SK-N-MC (cell line): ENCODE measurements at regions not wholly inside any gene's neighbourhood (a gene's known extent, or its start where the extent isn't known, plus 50 kb on each side); places are given as distances from the start of the nearest gene placed in this dataset.

Source experiments
- EZH2 ChIP-seq: fragments of 200-600 bp; sonication (generic); IDR thresholded peaks from one replicate; pipeline ENCODE4 v1.6.1; 2017; ENCODE audit warnings: antibody characterized with exemption
- POLR2AphosphoS5 ChIP-seq: IDR thresholded peaks from 2 replicates; pipeline ENCODE4 v1.6.1; 2012; ENCODE audit warnings: mild to moderate bottlenecking, low read depth, low read length, borderline replicate concordance

DNA sequence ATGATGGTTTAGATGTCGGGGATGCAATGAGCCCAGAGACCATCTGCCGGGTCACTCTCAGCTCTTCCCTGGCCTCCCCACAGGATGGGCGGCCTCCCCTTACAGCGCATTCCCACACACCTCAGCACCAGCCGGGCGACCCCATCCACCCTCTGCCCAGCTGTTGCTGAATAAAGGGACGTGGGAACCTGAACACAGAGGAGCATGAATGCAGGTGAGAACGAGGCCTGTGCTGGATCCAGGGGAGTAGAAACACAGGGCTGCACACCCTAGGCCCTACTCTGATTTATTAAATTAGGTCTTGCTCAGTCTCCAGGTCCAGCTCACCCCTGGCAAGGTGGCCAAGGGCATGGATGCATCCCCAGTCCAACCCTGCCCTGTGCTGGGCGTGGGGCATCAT, 180.5 kb downstream of the CTTN start:
- TF ChIP-seq POLR2AphosphoS5 (no peak), EZH2 (no peak)
